ENCODE measurements at regions not wholly inside any gene's neighbourhood (a gene's known extent, or its start where the extent isn't known, plus 50 kb on each side); places are given as distances from the start of the nearest gene placed in this dataset.

- intact Hi-C loops (cut with micrococcal nuclease) (no loop called here), in situ Hi-C loops (cut with MboI; ENCODE audit: low sequenced_read_pairs) (no loop called here), dilution Hi-C loops (cut with HindIII; ENCODE audit: low sequenced_read_pairs, unreplicated experiment) (no loop called here)
- no TSS peak for BruUV-seq (replicated peaks)
- H4K20me1 ChIP-seq (ENCODE audit: insufficient read depth, low read length): no peaks in the 10 kb centered on the region
- H3K4me3 ChIP-seq (ENCODE audit: insufficient read depth, low read depth, low read length): no peak overlapping the region
- no peak overlapping the region for H4K5ac ChIP-seq (ENCODE audit: low read depth, low read length)
- no peaks in the 10 kb centered on the region for H3K9me1 ChIP-seq (ENCODE audit: insufficient read depth, low read length)
- H4K91ac ChIP-seq (ENCODE audit: insufficient read depth, low read depth, low read length): no peak overlapping the region
- H2BK120ac ChIP-seq (ENCODE audit: low read depth, low read length): no peak overlapping the region
- WGBS, 2 experiments (ENCODE audit: extremely low coverage in 2 of 2, insufficient read length in 1 of 2): no CpG with 5 or more reads among the region's 4 CpGs
- H3K9me3 ChIP-seq (ENCODE audit: control insufficient read depth, insufficient read depth, low read length): peaks cover 11% of the 10 kb centered on the region
- H3K18ac ChIP-seq (ENCODE audit: low read depth, low read length): no peak overlapping the region
- H3K27ac ChIP-seq (ENCODE audit: insufficient read depth, low read length): no peak overlapping the region
- H3K36me3 ChIP-seq (ENCODE audit: control insufficient read depth, insufficient read depth, low read length): no peaks in the 10 kb centered on the region
- H2AFZ ChIP-seq (replicated peaks; ENCODE audit: low read length, poor library complexity): no peak overlapping the region
- H3K4me2 ChIP-seq (ENCODE audit: low read depth, low read length): no peak overlapping the region
- TF ChIP-seq RAD21 (IDR thresholded peaks at IDR 0.05; ENCODE audit: low read length) (no peak), CEBPB (IDR thresholded peaks at IDR 0.05; ENCODE audit: low read depth, low read length) (no peak), MAFK (IDR thresholded peaks at IDR 0.05; ENCODE audit: low read depth, low read length) (no peak), USF2 (IDR thresholded peaks at IDR 0.05; ENCODE audit: low read depth, low read length) (no peak), CTCF (conservative IDR thresholded peaks at IDR 0.05; ENCODE audit: low read depth, low read length) (no peak), RFX5 (IDR thresholded peaks at IDR 0.05; ENCODE audit: low read depth, low read length) (no peak)
- POLR2A ChIA-PET (ENCODE audit: unreplicated experiment): no interaction called here
- no peaks in the 10 kb centered on the region for H3K4me1 ChIP-seq (ENCODE audit: control insufficient read depth, insufficient read depth, low read length)
- H3K23ac ChIP-seq (ENCODE audit: low read depth, low read length): no peak overlapping the region
- no peak overlapping the region for H2AK5ac ChIP-seq (ENCODE audit: low read depth, low read length)
- no peak overlapping the region for H3K56ac ChIP-seq (ENCODE audit: extremely low read depth, insufficient read depth, low read length)
- no peaks in the 10 kb centered on the region for H3K27me3 ChIP-seq (ENCODE audit: control insufficient read depth, insufficient read depth, low read length)
- no peak overlapping the region for H4K8ac ChIP-seq (ENCODE audit: low read depth in 2 of 2, low read length in 2 of 2)
- no peak overlapping the region for H3K14ac ChIP-seq (replicated peaks; ENCODE audit: low read depth, low read length)
- CTCF ChIA-PET: no interaction called here
- no peak overlapping the region for H3K4ac ChIP-seq (ENCODE audit: low read depth, low read length)
- no peaks in the 10 kb centered on the region for H3K79me1 ChIP-seq (ENCODE audit: low read depth in 1 of 2, low read length in 2 of 2)
- no peak overlapping the region for H2BK15ac ChIP-seq (ENCODE audit: low read depth, low read length)
- ATAC-seq (ENCODE audit: low read depth) (no peak), DNase-seq (no peak)
- no peak overlapping the region for H2BK5ac ChIP-seq (ENCODE audit: low read depth, low read length, poor library complexity, severe bottlenecking)
- H2BK20ac ChIP-seq (ENCODE audit: low read depth, low read length): no peak overlapping the region
- H2AK9ac ChIP-seq (replicated peaks; ENCODE audit: low read depth, low read length, poor library complexity): no peak overlapping the region
- H3K9ac ChIP-seq (ENCODE audit: low read depth, low read length): no peak overlapping the region
Measured at GRCh38 chr13:61684976-61685681, 269.5 kb upstream of the PCDH20 start.
